OCI-LY7 (cell line): ENCODE measurements at regions not wholly inside any gene's neighbourhood (a gene's known extent, or its start where the extent isn't known, plus 50 kb on each side); places are given as distances from the start of the nearest gene placed in this dataset.

Experiments used
- BruUV-seq: library from RNA; stranded (reverse); fragments of 400-500 nt; replicated peaks from 2 replicates; lab custom pipeline; 2021; lab: Mats Ljungman, UMichigan
- CTCF ChIA-PET: fragments of 300-600 bp; sonication (Branson Sonifier 250); formaldehyde crosslinking; loops from one replicate; lab custom pipeline; 2022; ENCODE audit warnings: antibody characterized with exemption; ENCODE audit not compliant: unreplicated experiment; lab: Charles Lee
- POLR2A ChIA-PET: fragments of 300-600 bp; sonication (Branson Sonifier 250); formaldehyde crosslinking; loops from one replicate; lab custom pipeline; 2022; ENCODE audit warnings: antibody characterized with exemption; lab: Charles Lee
- DNase-seq: peaks from one replicate; pipeline ENCODE4 v3.0.0-alpha.2; 2015; ENCODE audit warnings: low spot score
- H2AFZ ChIP-seq: fragments of 200-600 bp; sonication (generic), shearing (Covaris generic); 2 replicates; pipeline ENCODE4 v1.6.1; 2014; ENCODE audit warnings: mild to moderate bottlenecking, antibody characterized with exemption, low read length, moderate library complexity
- H3K27ac ChIP-seq: fragments of 200-600 bp; sonication (generic); 2 replicates; pipeline ENCODE4 v1.5.1; 2014; ENCODE audit warnings: mixed run types, low read depth, mild to moderate bottlenecking, moderate library complexity, low read length, inconsistent platforms; ENCODE audit not compliant: poor library complexity, severe bottlenecking
- H3K36me3 ChIP-seq: fragments of 200-600 bp; sonication (generic); 2 replicates; pipeline ENCODE4 v1.6.1; 2014; ENCODE audit warnings: mild to moderate bottlenecking, antibody characterized with exemption, low read length, moderate library complexity, mixed read lengths; ENCODE audit not compliant: insufficient read depth
- H3K4me1 ChIP-seq: fragments of 200-600 bp; sonication (generic); 2 replicates; pipeline ENCODE4 v1.5.1; 2014; ENCODE audit warnings: mild to moderate bottlenecking, low read length; ENCODE audit not compliant: insufficient read depth, poor library complexity, severe bottlenecking
- H3K4me2 ChIP-seq: fragments of 200-600 bp; sonication (generic); 2 replicates; pipeline ENCODE4 v1.6.1; 2014; ENCODE audit warnings: mild to moderate bottlenecking, low read length
- H3K4me3 ChIP-seq: fragments of 200-600 bp; sonication (generic); 2 replicates; pipeline ENCODE4 v1.5.1; 2014; ENCODE audit warnings: mild to moderate bottlenecking, low read depth, low read length; ENCODE audit not compliant: poor library complexity, severe bottlenecking
- H3K79me2 ChIP-seq: fragments of 200-600 bp; sonication (generic); 2 replicates; pipeline ENCODE4 v1.6.1; 2016; ENCODE audit warnings: low read depth, mild to moderate bottlenecking, low read length, moderate library complexity, mixed read lengths; ENCODE audit not compliant: insufficient read depth
- H3K9me2 ChIP-seq: fragments of 200-600 bp; sonication (generic); 2 replicates; pipeline ENCODE4 v1.6.1; 2016; ENCODE audit warnings: mild to moderate bottlenecking, low read length, mixed read lengths; ENCODE audit not compliant: insufficient read depth
- H3K9me3 ChIP-seq: fragments of 200-600 bp; sonication (generic); 2 replicates; pipeline ENCODE4 v1.6.1; 2014; ENCODE audit warnings: mild to moderate bottlenecking, mixed run types, low read length, mixed read lengths
- H4K20me1 ChIP-seq: fragments of 200-600 bp; sonication (generic); 2 replicates; pipeline ENCODE4 v1.6.1; 2014; ENCODE audit warnings: mild to moderate bottlenecking, antibody characterized with exemption, low read length, moderate library complexity, mixed read lengths; ENCODE audit not compliant: insufficient read depth
- CTCF ChIP-seq: fragments of 200-600 bp; sonication (generic); conservative IDR thresholded peaks from 2 replicates; pipeline ENCODE4 v1.5.1; 2014; ENCODE audit warnings: mild to moderate bottlenecking, antibody characterized with exemption, low read length, moderate library complexity, mixed read lengths
- EZH2phosphoT487 ChIP-seq: fragments of 200-600 bp; sonication (generic); IDR thresholded peaks from 2 replicates; pipeline ENCODE4 v1.6.1; 2018; ENCODE audit warnings: low read depth, borderline replicate concordance, mild to moderate bottlenecking, mixed run types, antibody characterized with exemption, low read length, moderate library complexity, mixed read lengths
- intact Hi-C: fragments of 100-400 bp; cut with micrococcal nuclease; formaldehyde crosslinking; loops from one replicate; pipeline ENCODE4 v1.10.0; 2022; ENCODE audit not compliant: unreplicated experiment

GRCh38 chr9:29999645-30000044, 2384.8 kb upstream of the ACO1 start:
- TF ChIP-seq EZH2phosphoT487: no peak
- no peak for TF ChIP-seq CTCF
- Histone ChIP-seq H3K9me2 (no peaks in the 10 kb centered on the region), H3K27ac (no peak overlapping the region), H3K4me2 (no peak overlapping the region), H3K4me1 (no peaks in the 10 kb centered on the region), H3K79me2 (no peaks in the 10 kb centered on the region), H3K36me3 (no peaks in the 10 kb centered on the region), H4K20me1 (no peaks in the 10 kb centered on the region), H3K4me3 (no peak overlapping the region), H3K9me3 (no peaks in the 10 kb centered on the region), H2AFZ (no peak overlapping the region)
- no peak for DNase-seq
- CTCF ChIA-PET: no interaction called here
- intact Hi-C loops: no loop called here
- BruUV-seq: no TSS peak
- POLR2A ChIA-PET: no interaction called here

GRCh38 chr9:30010691-30011090, 2373.8 kb upstream of the ACO1 start:
- H3K4me1 ChIP-seq: no peaks in the 10 kb centered on the region
- no peak for DNase-seq
- H3K9me3 ChIP-seq: no peaks in the 10 kb centered on the region
- H3K4me3 ChIP-seq: no peak overlapping the region
- TF ChIP-seq CTCF (no peak), EZH2phosphoT487 (no peak)
- H4K20me1 ChIP-seq: no peaks in the 10 kb centered on the region
- H2AFZ ChIP-seq: no peak overlapping the region
- H3K79me2 ChIP-seq: no peaks in the 10 kb centered on the region
- no TSS peak for BruUV-seq
- no peak overlapping the region for H3K4me2 ChIP-seq
- H3K27ac ChIP-seq: no peak overlapping the region
- intact Hi-C loops: no loop called here
- H3K36me3 ChIP-seq: no peaks in the 10 kb centered on the region
- H3K9me2 ChIP-seq: no peaks in the 10 kb centered on the region
- ChIA-PET CTCF (no interaction called here), POLR2A (no interaction called here)

GRCh38 chr9:30012622-30013021, 2371.8 kb upstream of the ACO1 start:
- no peak overlapping the region for H2AFZ ChIP-seq
- no peaks in the 10 kb centered on the region for H4K20me1 ChIP-seq
- H3K36me3 ChIP-seq: no peaks in the 10 kb centered on the region
- CTCF ChIA-PET: no interaction called here
- no peak for DNase-seq
- H3K4me1 ChIP-seq: no peaks in the 10 kb centered on the region
- BruUV-seq: no TSS peak
- TF ChIP-seq CTCF (no peak), EZH2phosphoT487 (no peak)
- H3K9me3 ChIP-seq: no peaks in the 10 kb centered on the region
- no peak overlapping the region for H3K4me3 ChIP-seq
- intact Hi-C loops: no loop called here
- H3K4me2 ChIP-seq: no peak overlapping the region
- H3K9me2 ChIP-seq: no peaks in the 10 kb centered on the region
- H3K27ac ChIP-seq: no peak overlapping the region
- POLR2A ChIA-PET: no interaction called here
- no peaks in the 10 kb centered on the region for H3K79me2 ChIP-seq
